ENCODE measurements at regions not wholly inside any gene's neighbourhood (a gene's known extent, or its start where the extent isn't known, plus 50 kb on each side); places are given as distances from the start of the nearest gene placed in this dataset.

DNA sequence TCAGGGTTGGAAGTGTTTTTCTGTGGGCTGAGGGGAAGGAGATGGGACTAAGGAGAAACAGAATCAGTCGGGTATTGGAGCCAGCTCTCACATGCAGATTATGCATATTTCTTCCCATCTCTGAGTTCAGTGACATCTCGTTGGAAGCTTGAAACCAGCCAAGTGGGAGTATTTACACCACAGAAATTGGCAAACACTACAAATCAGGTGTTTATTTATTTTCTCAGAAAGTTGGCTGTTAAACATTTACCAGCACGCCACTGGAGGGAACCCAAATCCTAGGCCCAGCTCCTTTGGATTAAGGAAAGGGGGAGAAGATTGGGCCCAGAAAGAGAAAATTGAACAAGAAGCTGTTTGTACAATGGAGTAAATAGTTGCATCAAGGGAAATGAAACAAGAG lies 72.1 kb upstream of the PITX1 start:
- Histone ChIP-seq H3K36me3 (replicated peaks in 1 of 2; ENCODE audit: control insufficient read depth in 2 of 2, insufficient read depth in 2 of 2, low read length in 2 of 2) (no peaks in the 10 kb centered on the region), H2AK5ac (ENCODE audit: low read depth, low read length) (no peak overlapping the region), H2BK120ac (ENCODE audit: low read depth, low read length) (no peak overlapping the region), H3K18ac (ENCODE audit: low read length) (no peak overlapping the region), H2BK15ac (ENCODE audit: low read length) (no peak overlapping the region), H3K9me3 (replicated peaks in 1 of 2; ENCODE audit: control insufficient read depth in 2 of 2, insufficient read depth in 1 of 2, low read depth in 1 of 2, low read length in 2 of 2) (no peaks in the 10 kb centered on the region), H2BK12ac (ENCODE audit: low read length) (no peak overlapping the region), H3K4ac (ENCODE audit: low read length) (no peak overlapping the region), H3K4me1 (ENCODE audit: control insufficient read depth in 2 of 2, insufficient read depth in 1 of 2, low read depth in 1 of 2, low read length in 2 of 2) (peaks cover 0 to 2% of the 10 kb centered on the region in 2 donors), H3K79me1 (ENCODE audit: low read depth, low read length) (no peaks in the 10 kb centered on the region), H3K23ac (ENCODE audit: low read depth, low read length, poor library complexity) (no peak overlapping the region), H3K14ac (ENCODE audit: low read length) (no peak overlapping the region), H3K4me3 (ENCODE audit: low read length in 2 of 2) (no peak overlapping the region), H2AFZ (ENCODE audit: low read length) (no peak overlapping the region), H3K4me2 (ENCODE audit: insufficient read depth, low read length, poor library complexity, severe bottlenecking) (no peak overlapping the region), H2BK5ac (ENCODE audit: low read length) (no peak overlapping the region), H4K8ac (ENCODE audit: low read depth, low read length) (no peak overlapping the region), H3K27ac (replicated peaks; ENCODE audit: low read length) (no peak overlapping the region), H3K9ac (ENCODE audit: low read depth, low read length, poor library complexity) (no peak overlapping the region), H3K27me3 (ENCODE audit: control insufficient read depth in 3 of 3, insufficient read depth in 3 of 3, low read depth in 1 of 3, low read length in 3 of 3) (peaks cover 0 to 24% (median 0%) of the 10 kb centered on the region in 3 experiments), H4K91ac (ENCODE audit: low read depth, low read length, poor library complexity) (no peak overlapping the region)
- DNase-seq (ENCODE audit: low spot score), result no peak
- no CpG with 5 or more reads among the region's 3 CpGs for WGBS, 2 donors (ENCODE audit: extremely low coverage in 2 of 2, insufficient read length in 2 of 2, insufficient replicate concordance in 1 of 2)

- H3K4ac ChIP-seq (ENCODE audit: low read length), result no peak overlapping the region
- H3K9me3 ChIP-seq (replicated peaks in 1 of 2; ENCODE audit: control insufficient read depth in 2 of 2, insufficient read depth in 1 of 2, low read depth in 1 of 2, low read length in 2 of 2), result no peaks in the 10 kb centered on the region
- no peak overlapping the region for H3K23ac ChIP-seq (ENCODE audit: low read depth, low read length, poor library complexity)
- H3K9ac ChIP-seq (ENCODE audit: low read depth, low read length, poor library complexity), result no peak overlapping the region
- no peak overlapping the region for H2AFZ ChIP-seq (ENCODE audit: low read length)
- H2AK5ac ChIP-seq (ENCODE audit: low read depth, low read length), result no peak overlapping the region
- H2BK5ac ChIP-seq (ENCODE audit: low read length), result no peak overlapping the region
- no peak overlapping the region for H2BK15ac ChIP-seq (ENCODE audit: low read length)
- no peak overlapping the region for H3K27ac ChIP-seq (replicated peaks; ENCODE audit: low read length)
- H3K18ac ChIP-seq (ENCODE audit: low read length), result no peak overlapping the region
- H3K4me1 ChIP-seq (ENCODE audit: control insufficient read depth in 2 of 2, insufficient read depth in 1 of 2, low read depth in 1 of 2, low read length in 2 of 2), result peaks cover 0 to 2% of the 10 kb centered on the region in 2 donors
- H3K27me3 ChIP-seq (ENCODE audit: control insufficient read depth in 3 of 3, insufficient read depth in 3 of 3, low read depth in 1 of 3, low read length in 3 of 3), result peaks cover 0 to 16% (median 0%) of the 10 kb centered on the region in 3 experiments
- no peaks in the 10 kb centered on the region for H3K79me1 ChIP-seq (ENCODE audit: low read depth, low read length)
- no peak for DNase-seq (ENCODE audit: low spot score)
- no peak overlapping the region for H3K14ac ChIP-seq (ENCODE audit: low read length)
- no peak overlapping the region for H2BK120ac ChIP-seq (ENCODE audit: low read depth, low read length)
- no peak overlapping the region for H2BK12ac ChIP-seq (ENCODE audit: low read length)
- no peak overlapping the region for H3K4me3 ChIP-seq (ENCODE audit: low read length in 2 of 2)
- no CpG with 5 or more reads among the region's 3 CpGs for WGBS, 2 donors (ENCODE audit: extremely low coverage in 2 of 2, insufficient read length in 2 of 2, insufficient replicate concordance in 1 of 2)
- no peaks in the 10 kb centered on the region for H3K36me3 ChIP-seq (replicated peaks in 1 of 2; ENCODE audit: control insufficient read depth in 2 of 2, insufficient read depth in 2 of 2, low read length in 2 of 2)
- no peak overlapping the region for H4K8ac ChIP-seq (ENCODE audit: low read depth, low read length)
- no peak overlapping the region for H3K4me2 ChIP-seq (ENCODE audit: insufficient read depth, low read length, poor library complexity, severe bottlenecking)
- no peak overlapping the region for H4K91ac ChIP-seq (ENCODE audit: low read depth, low read length, poor library complexity)
These were observed 71.1 kb upstream of the PITX1 start for GRCh38 chr5:135105105-135105484.

- H4K91ac ChIP-seq (ENCODE audit: low read depth, low read length, poor library complexity), result no peak overlapping the region
- peaks cover 0 to 2% of the 10 kb centered on the region in 2 donors for H3K4me1 ChIP-seq (ENCODE audit: control insufficient read depth in 2 of 2, insufficient read depth in 1 of 2, low read depth in 1 of 2, low read length in 2 of 2)
- no peak overlapping the region for H3K4me3 ChIP-seq (ENCODE audit: low read length in 2 of 2)
- DNase-seq (ENCODE audit: low spot score), result no peak
- no peak overlapping the region for H3K27ac ChIP-seq (replicated peaks; ENCODE audit: low read length)
- H2BK12ac ChIP-seq (ENCODE audit: low read length), result no peak overlapping the region
- no peak overlapping the region for H2AFZ ChIP-seq (ENCODE audit: low read length)
- no peak overlapping the region for H3K18ac ChIP-seq (ENCODE audit: low read length)
- no peaks in the 10 kb centered on the region for H3K9me3 ChIP-seq (replicated peaks in 1 of 2; ENCODE audit: control insufficient read depth in 2 of 2, insufficient read depth in 1 of 2, low read depth in 1 of 2, low read length in 2 of 2)
- peaks cover 0 to 9% (median 0%) of the 10 kb centered on the region in 3 experiments for H3K27me3 ChIP-seq (ENCODE audit: control insufficient read depth in 3 of 3, insufficient read depth in 3 of 3, low read depth in 1 of 3, low read length in 3 of 3)
- H3K14ac ChIP-seq (ENCODE audit: low read length), result no peak overlapping the region
- H3K4me2 ChIP-seq (ENCODE audit: insufficient read depth, low read length, poor library complexity, severe bottlenecking), result no peak overlapping the region
- H2BK5ac ChIP-seq (ENCODE audit: low read length), result no peak overlapping the region
- no peak overlapping the region for H4K8ac ChIP-seq (ENCODE audit: low read depth, low read length)
- no peaks in the 10 kb centered on the region for H3K79me1 ChIP-seq (ENCODE audit: low read depth, low read length)
- H2BK15ac ChIP-seq (ENCODE audit: low read length), result no peak overlapping the region
- H2BK120ac ChIP-seq (ENCODE audit: low read depth, low read length), result no peak overlapping the region
- H2AK5ac ChIP-seq (ENCODE audit: low read depth, low read length), result no peak overlapping the region
- H3K23ac ChIP-seq (ENCODE audit: low read depth, low read length, poor library complexity), result no peak overlapping the region
- H3K9ac ChIP-seq (ENCODE audit: low read depth, low read length, poor library complexity), result no peak overlapping the region
- no CpG with 5 or more reads among the region's 7 CpGs for WGBS, 2 donors (ENCODE audit: extremely low coverage in 2 of 2, insufficient read length in 2 of 2, insufficient replicate concordance in 1 of 2)
- H3K36me3 ChIP-seq (replicated peaks in 1 of 2; ENCODE audit: control insufficient read depth in 2 of 2, insufficient read depth in 2 of 2, low read length in 2 of 2), result no peaks in the 10 kb centered on the region
- no peak overlapping the region for H3K4ac ChIP-seq (ENCODE audit: low read length)
These were observed 69.5 kb upstream of the PITX1 start for GRCh38 chr5:135103575-135103853.

- WGBS, 2 donors (ENCODE audit: extremely low coverage in 2 of 2, insufficient read length in 2 of 2, insufficient replicate concordance in 1 of 2), result no CpG with 5 or more reads among the region's 7 CpGs
- no peaks in the 10 kb centered on the region for H3K36me3 ChIP-seq (replicated peaks in 1 of 2; ENCODE audit: control insufficient read depth in 2 of 2, insufficient read depth in 2 of 2, low read length in 2 of 2)
These were observed 68.9 kb upstream of the PITX1 start for GRCh38 chr5:135102716-135103574.

More at GRCh38 chr5:135102716-135103574, 68.9 kb upstream of the PITX1 start:
- H3K4ac ChIP-seq (ENCODE audit: low read length), result no peak overlapping the region
- H2AK5ac ChIP-seq (ENCODE audit: low read depth, low read length), result peak overlapping the region; percentile 39
- no peak overlapping the region for H3K4me2 ChIP-seq (ENCODE audit: insufficient read depth, low read length, poor library complexity, severe bottlenecking)
- H3K18ac ChIP-seq (ENCODE audit: low read length), result peak overlapping the region; percentile 3
- H2BK120ac ChIP-seq (ENCODE audit: low read depth, low read length), result peak overlapping the region; percentile 24
- H2BK5ac ChIP-seq (ENCODE audit: low read length), result no peak overlapping the region
- H2BK12ac ChIP-seq (ENCODE audit: low read length), result no peak overlapping the region
- H3K4me1 ChIP-seq (ENCODE audit: control insufficient read depth in 2 of 2, insufficient read depth in 1 of 2, low read depth in 1 of 2, low read length in 2 of 2), result peaks cover 0 to 2% of the 10 kb centered on the region in 2 donors
- no peak overlapping the region for H2BK15ac ChIP-seq (ENCODE audit: low read length)
- DNase-seq (ENCODE audit: low spot score), result no peak
- H4K91ac ChIP-seq (ENCODE audit: low read depth, low read length, poor library complexity), result no peak overlapping the region
- H2AFZ ChIP-seq (ENCODE audit: low read length), result no peak overlapping the region
- H3K27ac ChIP-seq (replicated peaks; ENCODE audit: low read length), result no peak overlapping the region
- H3K14ac ChIP-seq (ENCODE audit: low read length), result no peak overlapping the region
- H3K27me3 ChIP-seq (ENCODE audit: control insufficient read depth in 3 of 3, insufficient read depth in 3 of 3, low read depth in 1 of 3, low read length in 3 of 3), result peaks cover 0 to 9% (median 0%) of the 10 kb centered on the region in 3 experiments
- H3K4me3 ChIP-seq (ENCODE audit: low read length in 2 of 2), result no peak overlapping the region
- no peak overlapping the region for H3K23ac ChIP-seq (ENCODE audit: low read depth, low read length, poor library complexity)
- no peak overlapping the region for H4K8ac ChIP-seq (ENCODE audit: low read depth, low read length)
- peak overlapping the region; percentile 56 for H3K9ac ChIP-seq (ENCODE audit: low read depth, low read length, poor library complexity)
- no peaks in the 10 kb centered on the region for H3K79me1 ChIP-seq (ENCODE audit: low read depth, low read length)
- H3K9me3 ChIP-seq (replicated peaks in 1 of 2; ENCODE audit: control insufficient read depth in 2 of 2, insufficient read depth in 1 of 2, low read depth in 1 of 2, low read length in 2 of 2), result no peaks in the 10 kb centered on the region

Data from neuronal stem cell (in vitro differentiated cells).